Activated gamma-delta T cell treated with Interleukin-2 at 50 U/mL for 16 hours (primary cell): ENCODE measurements at regions not wholly inside any gene's neighbourhood (a gene's known extent, or its start where the extent isn't known, plus 50 kb on each side); places are given as distances from the start of the nearest gene placed in this dataset.
"Not testable (repeated sequence)": the region's sequence is repeated elsewhere in the genome, so short reads cannot be mapped to it uniquely, and the experiment has no call there.

ENCODE experiments used
- DNase-seq: peaks from one replicate; pipeline ENCODE4 v3.0.0-alpha.2; 2020

GRCh38 chr1:98325646-98326440 lies 335.7 kb upstream of the SNX7 start:
- DNase-seq: no peak

GRCh38 chr1:98323906-98324358 lies 337.6 kb upstream of the SNX7 start:
- DNase-seq: peak; percentile 22

- no peak for DNase-seq
Measured at GRCh38 chr1:98323388-98323787, 338.1 kb upstream of the SNX7 start.

GRCh38 chr1:98322966-98323365 lies 338.6 kb upstream of the SNX7 start:
- DNase-seq: no peak

GRCh38 chr1:98322086-98322485 lies 339.4 kb upstream of the SNX7 start:
- DNase-seq: no peak

- DNase-seq: no peak
Measured at GRCh38 chr1:98321191-98321590, 340.3 kb upstream of the SNX7 start.

- DNase-seq: no peak
Measured at GRCh38 chr1:98316286-98316905, 345.1 kb upstream of the SNX7 start.

- no peak for DNase-seq
Measured at GRCh38 chr1:98315309-98315708, 346.2 kb upstream of the SNX7 start.

- DNase-seq: no peak
Measured at GRCh38 chr1:98314601-98315000, 346.9 kb upstream of the SNX7 start.

GRCh38 chr1:98306517-98307089 lies 354.9 kb upstream of the SNX7 start:
- no peak for DNase-seq

GRCh38 chr1:98305362-98305761 lies 356.2 kb upstream of the SNX7 start:
- no peak for DNase-seq

GRCh38 chr1:98304888-98305287 lies 356.6 kb upstream of the SNX7 start:
- no peak for DNase-seq

GRCh38 chr1:98299861-98300260 lies 361.7 kb upstream of the SNX7 start:
- DNase-seq: no peak

GRCh38 chr1:98299313-98299712 lies 362.2 kb upstream of the SNX7 start:
- DNase-seq: no peak

GRCh38 chr1:98298319-98298718 lies 363.2 kb upstream of the SNX7 start:
- DNase-seq: no peak

GRCh38 chr1:98296681-98297080 lies 364.8 kb upstream of the SNX7 start:
- DNase-seq: no peak

GRCh38 chr1:98294127-98294526 lies 367.4 kb upstream of the SNX7 start:
- no peak for DNase-seq

- DNase-seq: no peak
Measured at GRCh38 chr1:98292994-98293393, 368.5 kb upstream of the SNX7 start.

GRCh38 chr1:98289311-98289710 lies 368.5 kb upstream of the DPYD start:
- DNase-seq: no peak

- DNase-seq: no peak
Measured at GRCh38 chr1:98288494-98288893, 367.7 kb upstream of the DPYD start.

- DNase-seq: no peak
Measured at GRCh38 chr1:98287626-98288025, 366.8 kb upstream of the DPYD start.

GRCh38 chr1:98286656-98287055 lies 365.8 kb upstream of the DPYD start:
- DNase-seq: no peak

- not testable (repeated sequence) for DNase-seq
Measured at GRCh38 chr1:98285286-98285685, 364.5 kb upstream of the DPYD start.

GRCh38 chr1:98280049-98280448 lies 359.2 kb upstream of the DPYD start:
- DNase-seq: no peak
